ENCODE measurements at regions not wholly inside any gene's neighbourhood (a gene's known extent, or its start where the extent isn't known, plus 50 kb on each side); places are given as distances from the start of the nearest gene placed in this dataset.

DNA sequence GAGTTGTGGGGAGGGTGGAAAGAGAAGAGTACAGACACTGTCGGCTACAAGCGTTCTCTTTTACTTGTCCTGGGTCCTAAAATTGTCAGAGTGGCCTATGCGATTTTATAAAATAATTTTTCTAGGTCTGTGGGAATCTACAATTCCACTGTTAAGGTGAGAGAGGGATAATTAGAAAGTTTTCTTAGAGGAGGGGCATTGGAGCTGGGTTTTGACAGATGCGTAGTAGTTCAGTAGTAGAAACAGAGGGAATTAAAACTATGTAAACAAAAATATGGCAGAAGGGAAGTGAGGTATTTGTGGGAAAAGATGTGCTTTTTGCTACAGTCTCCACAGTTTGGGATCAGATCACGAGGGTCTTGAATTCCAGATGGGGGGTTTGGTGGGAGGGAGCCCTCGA is 129.1 kb upstream of the SHB start (continued):
- no peak for TF ChIP-seq ZNF350 (CRISPR knock-in tag; IDR thresholded peaks at IDR 0.05; ENCODE audit: borderline replicate concordance, low read depth)
- TF ChIP-seq ZNF547 (CRISPR knock-in tag; IDR thresholded peaks at IDR 0.05) = no peak
- TF ChIP-seq, protein P1, sequence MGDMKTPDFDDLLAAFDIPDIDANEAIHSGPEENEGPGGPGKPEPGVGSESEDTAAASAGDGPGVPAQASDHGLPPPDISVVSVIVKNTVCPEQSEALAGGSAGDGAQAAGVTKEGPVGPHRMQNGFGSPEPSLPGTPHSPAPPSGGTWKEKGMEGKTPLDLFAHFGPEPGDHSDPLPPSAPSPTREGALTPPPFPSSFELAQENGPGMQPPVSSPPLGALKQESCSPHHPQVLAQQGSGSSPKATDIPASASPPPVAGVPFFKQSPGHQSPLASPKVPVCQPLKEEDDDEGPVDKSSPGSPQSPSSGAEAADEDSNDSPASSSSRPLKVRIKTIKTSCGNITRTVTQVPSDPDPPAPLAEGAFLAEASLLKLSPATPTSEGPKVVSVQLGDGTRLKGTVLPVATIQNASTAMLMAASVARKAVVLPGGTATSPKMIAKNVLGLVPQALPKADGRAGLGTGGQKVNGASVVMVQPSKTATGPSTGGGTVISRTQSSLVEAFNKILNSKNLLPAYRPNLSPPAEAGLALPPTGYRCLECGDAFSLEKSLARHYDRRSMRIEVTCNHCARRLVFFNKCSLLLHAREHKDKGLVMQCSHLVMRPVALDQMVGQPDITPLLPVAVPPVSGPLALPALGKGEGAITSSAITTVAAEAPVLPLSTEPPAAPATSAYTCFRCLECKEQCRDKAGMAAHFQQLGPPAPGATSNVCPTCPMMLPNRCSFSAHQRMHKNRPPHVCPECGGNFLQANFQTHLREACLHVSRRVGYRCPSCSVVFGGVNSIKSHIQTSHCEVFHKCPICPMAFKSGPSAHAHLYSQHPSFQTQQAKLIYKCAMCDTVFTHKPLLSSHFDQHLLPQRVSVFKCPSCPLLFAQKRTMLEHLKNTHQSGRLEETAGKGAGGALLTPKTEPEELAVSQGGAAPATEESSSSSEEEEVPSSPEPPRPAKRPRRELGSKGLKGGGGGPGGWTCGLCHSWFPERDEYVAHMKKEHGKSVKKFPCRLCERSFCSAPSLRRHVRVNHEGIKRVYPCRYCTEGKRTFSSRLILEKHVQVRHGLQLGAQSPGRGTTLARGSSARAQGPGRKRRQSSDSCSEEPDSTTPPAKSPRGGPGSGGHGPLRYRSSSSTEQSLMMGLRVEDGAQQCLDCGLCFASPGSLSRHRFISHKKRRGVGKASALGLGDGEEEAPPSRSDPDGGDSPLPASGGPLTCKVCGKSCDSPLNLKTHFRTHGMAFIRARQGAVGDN (CRISPR knock-in tag; IDR thresholded peaks at IDR 0.05) = no peak
- TF ChIP-seq CBX5 (CRISPR knock-in tag; IDR thresholded peaks at IDR 0.05; ENCODE audit: borderline replicate concordance) = no peak
- no peak for TF ChIP-seq ZNF333 (CRISPR knock-in tag; IDR thresholded peaks at IDR 0.05; ENCODE audit: borderline replicate concordance)
- no peak for TF ChIP-seq RBM39 (IDR thresholded peaks at IDR 0.05; ENCODE audit: low read depth, low read length, poor library complexity, severe bottlenecking)
- no peak for TF ChIP-seq SRY (CRISPR knock-in tag; IDR thresholded peaks at IDR 0.05)

GRCh38 chr9:38196714-38197113 is 127.7 kb upstream of the SHB start:
- no peaks in the 10 kb centered on the region for H3K36me3 ChIP-seq (replicated peaks in 1 of 2; ENCODE audit: control insufficient read depth in 1 of 2, insufficient read depth in 2 of 2, low read length in 2 of 2)
- H3K27ac ChIP-seq (ENCODE audit: extremely low read length, insufficient read depth, low read length) = no peak overlapping the region
- peaks cover 20% of the 10 kb centered on the region for H3K4me1 ChIP-seq (ENCODE audit: insufficient read depth, low read length)
- ChIA-PET CTCF (ENCODE audit: low intra/inter-chr PET ratio, low total read pairs) (no interaction called here), POLR2A (no interaction called here)
- H3K4me3 ChIP-seq (replicated peaks in 1 of 3; ENCODE audit: insufficient read depth in 1 of 3, low read depth in 2 of 3, low read length in 3 of 3) = no peak overlapping the region
- in situ Hi-C loops (cut with HindIII; ENCODE audit: extremely low pct_ligation_motif_present, low pct_unique_long_range_greater_than_20kb) (no loop called here), intact Hi-C loops (cut with micrococcal nuclease; ENCODE audit: unreplicated experiment) (no loop called here)
- H3K27me3 ChIP-seq (ENCODE audit: control insufficient read depth in 1 of 2, insufficient read depth in 2 of 2, low read length in 2 of 2) = no peaks in the 10 kb centered on the region; a peak in 1 of 5 replicates
- DNase-seq (ENCODE audit: low spot score) (no peak), FAIRE-seq (no peak), ATAC-seq (no peak)
- no peak overlapping the region for H3K4me2 ChIP-seq (ENCODE audit: low read depth, low read length)
- no peaks in the 10 kb centered on the region for H3K79me2 ChIP-seq (ENCODE audit: insufficient read depth, low read length)
- TF ChIP-seq ZBTB20 (CRISPR knock-in tag; IDR thresholded peaks at IDR 0.05; ENCODE audit: borderline replicate concordance, low read depth) (no peak), ZNF572 (CRISPR knock-in tag; IDR thresholded peaks at IDR 0.05) (no peak)
- H3K9me3 ChIP-seq (ENCODE audit: low read length) = no peaks in the 10 kb centered on the region
- no TSS peak for BruUV-seq (replicated peaks)
- no peak overlapping the region for H3K9ac ChIP-seq (ENCODE audit: insufficient read depth, low read depth, low read length)
- no peak overlapping the region for H2AFZ ChIP-seq (ENCODE audit: low read length)
- no peaks in the 10 kb centered on the region for H4K20me1 ChIP-seq (ENCODE audit: insufficient read depth, low read length)
- 54% methylated on average over 3 of the region's 3 CpGs for WGBS (ENCODE audit: low lambda C conversion rate)
